Loucy (cell line): ENCODE measurements at regions not wholly inside any gene's neighbourhood (a gene's known extent, or its start where the extent isn't known, plus 50 kb on each side); places are given as distances from the start of the nearest gene placed in this dataset.

ENCODE experiments used
- H2AFZ ChIP-seq: fragments of 200-600 bp; sonication (generic); 2 replicates; pipeline ENCODE4 v1.6.0; 2016; ENCODE audit warnings: antibody characterized with exemption, mild to moderate bottlenecking, low read length, moderate library complexity
- H3F3A ChIP-seq: fragments of 200-600 bp; 2 replicates; pipeline ENCODE4 v1.6.0; 2016; ENCODE audit warnings: antibody characterized with exemption, low read depth, mild to moderate bottlenecking
- H3K27me3 ChIP-seq: fragments of 200-600 bp; sonication (generic); 2 replicates; pipeline ENCODE4 v1.6.1; 2014; ENCODE audit warnings: low read length, mild to moderate bottlenecking; ENCODE audit not compliant: insufficient read depth, poor library complexity, severe bottlenecking
- H3K36me3 ChIP-seq: fragments of 200-600 bp; sonication (generic); 2 replicates; pipeline ENCODE4 v1.6.1; 2016; ENCODE audit warnings: low read length; ENCODE audit not compliant: insufficient read depth
- H3K4me1 ChIP-seq: fragments of 200-600 bp; sonication (generic); 2 replicates; pipeline ENCODE4 v1.5.1; 2014; ENCODE audit warnings: low read length, mild to moderate bottlenecking; ENCODE audit not compliant: insufficient read depth, poor library complexity, severe bottlenecking
- H3K4me2 ChIP-seq: fragments of 200-600 bp; sonication (generic); 2 replicates; pipeline ENCODE4 v1.6.0; 2014; ENCODE audit warnings: antibody characterized with exemption, low read length, low read depth, mild to moderate bottlenecking; ENCODE audit not compliant: poor library complexity, severe bottlenecking
- H3K4me3 ChIP-seq: fragments of 200-600 bp; sonication (generic); 2 replicates; pipeline ENCODE4 v1.5.1; 2014; ENCODE audit warnings: low read length, mild to moderate bottlenecking, mixed read lengths; ENCODE audit not compliant: poor library complexity, severe bottlenecking
- H3K79me2 ChIP-seq: fragments of 200-600 bp; sonication (generic); 2 replicates; pipeline ENCODE4 v1.6.1; 2014; ENCODE audit warnings: low read length; ENCODE audit not compliant: insufficient read depth
- H3K9ac ChIP-seq: fragments of 200-600 bp; sonication (generic); 2 replicates; pipeline ENCODE4 v1.6.0; 2014; ENCODE audit warnings: mild to moderate bottlenecking, low read depth, low read length, moderate library complexity; ENCODE audit not compliant: poor library complexity, severe bottlenecking
- H3K9me2 ChIP-seq: fragments of 200-600 bp; sonication (generic); replicated peaks from 2 replicates; pipeline ENCODE4 v1.6.1; 2016; ENCODE audit warnings: low read depth, low read length, mixed read lengths
- H3K9me3 ChIP-seq: fragments of 200-600 bp; sonication (generic); 2 replicates; pipeline ENCODE4 v1.6.1; 2014; ENCODE audit warnings: mild to moderate bottlenecking, antibody characterized with exemption, low read length, low read depth; ENCODE audit not compliant: insufficient read depth
- H4K20me1 ChIP-seq: fragments of 200-600 bp; sonication (generic); 2 replicates; pipeline ENCODE4 v1.6.0; 2014; ENCODE audit warnings: antibody characterized with exemption, low read length, mild to moderate bottlenecking; ENCODE audit not compliant: insufficient read depth, poor library complexity, severe bottlenecking
- EZH2phosphoT487 ChIP-seq: fragments of 200-600 bp; IDR thresholded peaks from 2 replicates; pipeline ENCODE4 v1.6.1; 2018; ENCODE audit warnings: antibody characterized with exemption, mild to moderate bottlenecking, moderate library complexity, borderline replicate concordance
- TF ChIP-seq, protein P1 (sequence below): fragments of 200-600 bp; sonication (generic); conservative IDR thresholded peaks from 2 replicates; pipeline ENCODE4 v1.5.1; 2014; ENCODE audit warnings: mild to moderate bottlenecking, antibody characterized with exemption, low read length

- no peaks in the 10 kb centered on the region for H3F3A ChIP-seq
- no peak for TF ChIP-seq EZH2phosphoT487
- TF ChIP-seq, protein P1, sequence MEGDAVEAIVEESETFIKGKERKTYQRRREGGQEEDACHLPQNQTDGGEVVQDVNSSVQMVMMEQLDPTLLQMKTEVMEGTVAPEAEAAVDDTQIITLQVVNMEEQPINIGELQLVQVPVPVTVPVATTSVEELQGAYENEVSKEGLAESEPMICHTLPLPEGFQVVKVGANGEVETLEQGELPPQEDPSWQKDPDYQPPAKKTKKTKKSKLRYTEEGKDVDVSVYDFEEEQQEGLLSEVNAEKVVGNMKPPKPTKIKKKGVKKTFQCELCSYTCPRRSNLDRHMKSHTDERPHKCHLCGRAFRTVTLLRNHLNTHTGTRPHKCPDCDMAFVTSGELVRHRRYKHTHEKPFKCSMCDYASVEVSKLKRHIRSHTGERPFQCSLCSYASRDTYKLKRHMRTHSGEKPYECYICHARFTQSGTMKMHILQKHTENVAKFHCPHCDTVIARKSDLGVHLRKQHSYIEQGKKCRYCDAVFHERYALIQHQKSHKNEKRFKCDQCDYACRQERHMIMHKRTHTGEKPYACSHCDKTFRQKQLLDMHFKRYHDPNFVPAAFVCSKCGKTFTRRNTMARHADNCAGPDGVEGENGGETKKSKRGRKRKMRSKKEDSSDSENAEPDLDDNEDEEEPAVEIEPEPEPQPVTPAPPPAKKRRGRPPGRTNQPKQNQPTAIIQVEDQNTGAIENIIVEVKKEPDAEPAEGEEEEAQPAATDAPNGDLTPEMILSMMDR, result no peak
- H3K4me2 ChIP-seq, result no peak overlapping the region
- H4K20me1 ChIP-seq, result no peaks in the 10 kb centered on the region
- no peak overlapping the region for H3K4me3 ChIP-seq
- H3K4me1 ChIP-seq, result no peaks in the 10 kb centered on the region
- no peaks in the 10 kb centered on the region for H3K27me3 ChIP-seq
- no peaks in the 10 kb centered on the region for H3K9me3 ChIP-seq
- H3K36me3 ChIP-seq, result no peaks in the 10 kb centered on the region
- H3K9me2 ChIP-seq, result no peaks in the 10 kb centered on the region
- no peaks in the 10 kb centered on the region for H3K79me2 ChIP-seq
- no peak overlapping the region for H3K9ac ChIP-seq
- no peak overlapping the region for H2AFZ ChIP-seq
These were observed 377.7 kb downstream of the NUAK1 start for GRCh38 chr12:105761075-105761474.

GRCh38 chr12:105764216-105764835 lies 374.4 kb downstream of the NUAK1 start:
- TF ChIP-seq, protein P1, result no peak
- no peak for TF ChIP-seq EZH2phosphoT487
- H4K20me1 ChIP-seq, result no peaks in the 10 kb centered on the region
- no peaks in the 10 kb centered on the region for H3K27me3 ChIP-seq
- no peaks in the 10 kb centered on the region for H3K79me2 ChIP-seq
- no peak overlapping the region for H3K4me3 ChIP-seq
- H3K9ac ChIP-seq, result no peak overlapping the region
- no peaks in the 10 kb centered on the region for H3K36me3 ChIP-seq
- no peaks in the 10 kb centered on the region for H3F3A ChIP-seq
- no peaks in the 10 kb centered on the region for H3K9me2 ChIP-seq
- no peaks in the 10 kb centered on the region for H3K4me1 ChIP-seq
- H2AFZ ChIP-seq, result no peak overlapping the region
- no peaks in the 10 kb centered on the region for H3K9me3 ChIP-seq
- H3K4me2 ChIP-seq, result no peak overlapping the region

DNA sequence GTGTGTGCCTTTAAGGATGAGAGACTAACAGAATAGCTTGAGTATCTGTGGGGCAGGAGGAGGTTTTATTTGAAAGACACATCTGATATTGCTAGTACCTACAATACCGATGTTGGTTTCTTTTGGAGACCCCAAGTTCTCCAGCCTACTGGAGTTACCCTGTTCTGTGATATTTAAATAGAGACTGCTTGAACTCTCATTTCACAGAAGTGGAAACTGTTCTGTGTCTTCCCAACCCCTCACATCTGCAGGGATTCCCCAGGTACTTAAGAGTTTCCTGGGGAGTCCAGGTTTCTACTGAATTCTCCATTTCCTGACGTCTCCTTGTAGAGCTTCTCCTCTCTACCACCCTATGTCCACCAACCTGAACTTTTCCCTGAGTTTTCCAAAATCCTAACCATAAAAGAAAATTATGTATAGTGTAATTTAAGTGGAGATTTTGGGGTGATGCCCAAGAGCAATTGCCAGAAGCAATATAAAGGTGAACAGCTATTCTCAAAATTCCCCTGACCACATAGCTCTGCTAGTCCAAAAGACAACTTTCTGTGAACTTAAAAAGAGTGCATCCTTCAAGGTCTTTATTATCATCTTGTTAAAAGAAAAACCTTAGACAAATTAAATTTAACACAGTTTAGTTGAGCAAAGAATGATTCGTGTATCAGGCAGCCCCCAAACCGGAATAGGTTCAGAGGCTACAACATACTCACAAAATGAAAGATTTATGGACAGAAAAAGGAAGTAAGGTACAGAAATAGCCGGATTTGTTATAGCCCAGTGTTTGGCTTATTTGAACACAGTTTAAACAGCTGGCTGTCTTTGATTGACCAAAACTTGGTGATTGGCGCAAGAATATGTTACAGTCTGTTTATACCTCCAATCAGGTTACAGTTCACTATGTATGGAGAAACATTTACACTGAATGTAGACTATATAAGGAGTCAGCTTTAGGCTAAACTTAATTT lies 373.4 kb downstream of the NUAK1 start:
- Histone ChIP-seq H4K20me1 (no peaks in the 10 kb centered on the region), H3K9me3 (no peaks in the 10 kb centered on the region), H3K9me2 (no peaks in the 10 kb centered on the region), H3K79me2 (no peaks in the 10 kb centered on the region), H3K4me3 (no peak overlapping the region), H3K36me3 (no peaks in the 10 kb centered on the region), H2AFZ (no peak overlapping the region), H3K4me1 (no peaks in the 10 kb centered on the region), H3F3A (no peaks in the 10 kb centered on the region), H3K9ac (no peak overlapping the region), H3K27me3 (no peaks in the 10 kb centered on the region), H3K4me2 (no peak overlapping the region)
- TF ChIP-seq, protein P1, result no peak
- no peak for TF ChIP-seq EZH2phosphoT487
